ENCODE measurements at regions not wholly inside any gene's neighbourhood (a gene's known extent, or its start where the extent isn't known, plus 50 kb on each side); places are given as distances from the start of the nearest gene placed in this dataset.

DNA sequence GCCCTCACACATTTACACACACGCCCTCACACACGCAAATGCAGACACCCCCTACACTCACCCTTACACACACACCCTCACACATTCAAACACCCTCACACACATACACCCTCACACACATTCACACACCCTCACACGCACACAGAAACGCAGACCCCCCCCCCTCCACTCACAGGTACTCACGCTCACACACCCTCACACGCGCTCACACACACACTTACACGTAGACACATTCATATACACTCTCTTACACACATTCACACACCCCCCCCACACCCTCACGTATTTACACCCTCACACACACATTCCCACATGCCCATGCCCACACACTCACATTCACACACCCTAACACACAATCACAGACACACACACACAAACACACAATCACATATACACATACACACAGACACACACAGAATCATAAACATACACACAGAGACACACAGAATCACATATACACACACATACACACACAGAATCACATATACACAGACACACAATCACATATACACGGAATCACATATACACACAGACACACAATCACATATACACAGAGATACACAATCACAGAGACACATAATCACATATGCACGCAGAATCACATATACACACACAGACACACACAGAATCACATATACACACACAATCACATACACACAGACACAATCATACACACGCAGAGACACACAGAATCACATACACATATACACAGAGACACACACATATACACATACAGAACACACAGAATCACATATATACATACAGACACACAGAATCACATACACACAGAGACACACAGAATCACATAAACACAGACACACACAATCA is 250.1 kb upstream of the RPL38 start:
- no peak for DNase-seq (ENCODE audit: low spot score)

DNA sequence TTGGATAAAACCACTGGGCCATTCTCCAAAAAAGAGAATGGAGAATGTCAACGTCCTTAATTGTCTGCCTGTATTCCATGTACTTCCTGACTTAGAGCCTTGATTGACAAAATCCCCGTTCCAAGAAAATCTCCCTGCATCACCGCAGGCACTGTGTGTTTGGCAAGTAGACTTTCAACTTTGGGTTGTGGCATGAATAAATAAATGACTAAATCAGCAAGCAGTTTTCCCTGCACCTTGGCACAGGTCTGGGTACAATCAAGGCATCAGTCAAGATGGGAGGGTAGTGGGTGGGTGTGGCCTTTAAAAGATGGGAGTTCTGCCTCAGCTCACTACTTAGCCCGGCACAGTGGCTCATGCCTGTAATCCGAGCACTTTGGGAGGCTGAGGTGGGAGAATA is 248.5 kb upstream of the RPL38 start:
- DNase-seq (ENCODE audit: low spot score): no peak

DNA sequence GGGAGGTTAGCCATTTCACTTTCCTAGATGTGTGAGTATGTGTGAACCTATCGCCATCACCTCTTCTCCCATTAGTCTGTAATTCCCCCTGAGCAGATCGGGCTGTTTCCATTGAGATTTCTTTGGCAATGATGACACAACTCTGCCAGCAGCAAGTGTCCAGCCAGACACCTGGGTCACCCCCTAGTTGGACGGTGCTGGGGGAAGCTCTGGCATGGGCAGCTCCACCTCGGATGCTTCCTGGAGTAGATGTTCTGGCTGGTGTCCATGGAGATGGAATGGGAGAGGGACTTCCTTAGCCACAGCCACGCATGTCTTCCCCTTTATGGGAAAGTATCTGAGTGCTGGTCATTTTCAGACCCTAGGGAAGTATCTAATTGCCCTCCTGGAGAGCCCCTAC is 247.9 kb upstream of the RPL38 start:
- DNase-seq (ENCODE audit: low spot score): no peak

DNA sequence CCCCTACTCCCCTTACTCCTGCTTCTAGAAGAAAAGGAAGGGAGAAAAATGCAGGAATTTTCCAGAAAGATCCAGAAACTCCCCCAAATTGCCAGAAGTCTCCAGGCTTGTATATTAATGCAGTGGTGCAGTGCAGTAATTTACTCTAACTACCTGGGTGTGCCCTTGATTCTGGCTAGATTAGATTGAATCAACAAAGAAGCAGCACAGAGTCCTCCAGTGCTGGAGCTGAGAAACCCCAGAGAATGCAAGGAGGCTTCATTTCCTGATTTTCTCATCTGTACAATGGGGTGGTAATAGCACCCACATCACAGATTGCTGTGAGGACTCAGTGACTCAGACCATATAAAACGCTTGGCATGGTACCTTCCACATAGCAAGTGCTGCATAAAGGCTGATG is 247.3 kb upstream of the RPL38 start:
- DNase-seq (ENCODE audit: low spot score): no peak

DNA sequence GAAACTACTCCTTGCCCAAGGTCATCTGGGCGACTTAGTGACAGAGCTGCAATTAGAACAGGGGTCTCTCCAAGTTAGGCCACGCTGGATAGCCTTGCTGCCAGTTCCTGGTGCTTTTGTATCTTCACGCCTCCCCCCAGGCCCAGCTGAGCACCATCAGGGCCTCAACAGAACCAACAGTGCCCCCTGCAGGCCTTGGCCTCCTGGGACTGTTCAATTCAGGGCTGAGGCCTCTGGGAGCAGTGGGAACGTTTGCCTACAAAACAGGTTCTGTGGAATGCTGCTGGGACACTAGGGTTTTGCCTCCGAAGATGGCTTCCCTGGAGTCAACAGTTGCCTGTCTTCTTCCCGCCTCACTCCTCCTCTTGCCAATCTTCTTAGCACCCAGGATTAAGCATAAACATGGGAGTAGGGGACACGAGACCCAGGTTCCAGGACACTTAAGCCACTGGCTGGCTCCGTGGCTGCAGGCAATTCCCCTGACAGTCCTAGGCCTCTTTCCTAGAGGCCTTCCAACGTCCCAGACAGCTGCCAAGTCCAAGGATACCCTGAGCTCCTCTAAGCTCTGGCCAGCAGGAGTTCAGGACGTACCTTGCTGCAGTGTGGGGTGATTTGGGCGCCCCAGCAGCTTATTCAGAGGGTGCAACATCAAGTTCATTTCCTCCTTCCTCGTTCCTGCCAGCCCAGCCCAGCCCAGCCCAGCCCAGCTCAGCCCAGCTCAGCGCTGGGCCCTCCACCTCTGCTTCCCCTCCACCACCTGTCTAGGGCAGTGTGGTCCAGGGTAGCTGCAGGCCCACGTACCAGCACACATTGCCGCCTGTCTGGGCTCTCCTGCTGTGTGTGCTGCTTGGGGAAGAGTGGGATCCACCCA is 246.6 kb upstream of the RPL38 start:
- peak; percentile 4 for DNase-seq (ENCODE audit: low spot score)

DNA sequence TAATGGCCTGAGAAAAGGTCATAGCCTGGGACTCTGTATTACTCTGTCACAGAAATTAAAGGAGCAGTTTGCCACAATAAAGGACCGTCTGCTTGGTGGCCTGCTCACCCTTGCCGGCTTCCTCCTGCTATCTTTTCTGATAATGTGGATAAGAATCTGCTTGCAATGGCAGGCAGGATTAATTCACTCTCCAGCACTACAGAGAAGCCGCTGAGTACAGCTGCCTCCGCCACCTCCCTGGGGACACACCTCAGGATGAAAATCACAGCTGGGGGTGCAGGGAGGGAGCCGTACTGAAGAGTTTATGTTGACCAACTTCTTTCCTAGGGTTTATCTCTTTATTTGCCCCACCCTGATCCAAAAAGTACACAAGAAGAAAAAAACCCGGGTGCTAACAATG is 245.9 kb upstream of the RPL38 start:
- DNase-seq (ENCODE audit: low spot score): no peak

DNA sequence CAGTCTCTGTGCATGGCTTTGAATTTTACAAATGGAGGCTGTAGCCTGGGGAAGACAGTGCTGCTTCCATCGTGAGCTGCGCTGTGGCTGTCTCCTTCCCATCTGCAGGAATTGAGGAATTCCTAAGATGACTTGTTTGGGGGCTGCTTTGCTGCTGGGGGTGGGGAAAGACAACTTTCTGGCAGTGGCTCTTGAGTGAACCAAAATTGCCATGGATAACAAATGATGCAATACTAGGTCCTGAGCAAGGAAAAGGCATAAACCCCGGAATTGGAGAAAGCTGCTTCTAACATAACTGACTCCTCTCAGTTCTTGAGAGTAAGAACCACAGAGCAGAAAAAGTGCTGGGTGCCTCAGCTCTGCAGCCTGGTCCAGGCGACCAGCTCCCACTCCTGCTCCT is 245.0 kb upstream of the RPL38 start:
- no peak for DNase-seq (ENCODE audit: low spot score)

DNA sequence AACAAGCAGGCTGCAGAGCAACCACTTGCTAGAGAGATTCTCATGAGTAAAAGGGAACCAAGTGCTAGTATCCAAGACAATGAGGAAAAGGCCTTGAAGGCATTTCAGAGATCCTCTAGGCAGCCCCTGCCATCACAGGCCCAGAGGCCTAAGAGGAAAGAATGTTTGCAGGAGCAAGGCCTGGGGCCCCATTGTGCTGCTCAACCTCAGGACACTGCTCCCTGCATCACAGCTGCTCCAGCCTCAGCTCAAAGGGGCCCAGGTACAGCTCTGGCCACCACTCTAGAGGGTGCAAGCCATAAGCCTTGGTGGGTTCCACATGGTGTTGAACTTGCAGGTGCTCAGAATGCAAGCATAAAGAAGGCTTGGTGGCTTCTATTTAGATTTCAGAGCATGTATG is 243.0 kb upstream of the RPL38 start:
- no peak for DNase-seq (ENCODE audit: low spot score)

DNA sequence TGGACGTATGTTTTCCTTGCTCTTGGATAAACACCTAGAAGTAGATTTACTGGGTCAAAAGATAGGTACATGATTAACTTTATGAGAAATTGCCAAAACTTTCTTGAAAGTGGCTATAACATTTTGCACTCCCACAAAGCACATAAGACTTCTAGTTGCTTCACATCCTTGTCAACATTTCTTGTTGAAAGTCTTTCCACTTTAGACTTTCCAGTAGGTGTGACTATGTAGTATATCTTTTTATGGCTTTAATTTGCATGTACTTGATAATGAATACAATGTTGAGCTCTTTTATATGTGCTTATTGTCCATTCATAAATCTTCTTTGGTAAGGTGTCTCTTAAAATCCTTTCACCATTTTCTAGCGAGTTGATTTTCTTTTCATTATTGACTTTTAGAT is 241.2 kb upstream of the RPL38 start:
- DNase-seq (ENCODE audit: low spot score): no peak

DNA sequence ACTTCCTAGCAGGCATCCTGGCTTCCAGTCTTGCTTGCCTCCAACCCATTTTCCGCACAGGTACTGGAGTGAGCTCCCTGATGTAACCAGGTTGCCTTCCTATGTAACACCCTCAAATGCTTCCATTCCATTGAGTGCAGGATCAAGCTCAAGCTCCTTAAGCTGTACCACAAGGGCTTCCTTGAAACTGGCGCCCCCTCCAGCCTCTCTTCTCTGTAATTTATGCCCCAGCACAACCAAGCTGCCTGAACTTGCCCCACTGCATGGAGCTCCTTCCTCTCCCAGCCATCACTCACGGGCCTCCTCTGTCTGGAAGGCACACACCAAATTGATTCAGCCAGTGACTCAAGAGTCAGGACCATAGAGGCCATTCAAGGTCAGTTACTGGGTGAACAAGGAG is 234.8 kb upstream of the RPL38 start:
- no peak for DNase-seq (ENCODE audit: low spot score)

DNA sequence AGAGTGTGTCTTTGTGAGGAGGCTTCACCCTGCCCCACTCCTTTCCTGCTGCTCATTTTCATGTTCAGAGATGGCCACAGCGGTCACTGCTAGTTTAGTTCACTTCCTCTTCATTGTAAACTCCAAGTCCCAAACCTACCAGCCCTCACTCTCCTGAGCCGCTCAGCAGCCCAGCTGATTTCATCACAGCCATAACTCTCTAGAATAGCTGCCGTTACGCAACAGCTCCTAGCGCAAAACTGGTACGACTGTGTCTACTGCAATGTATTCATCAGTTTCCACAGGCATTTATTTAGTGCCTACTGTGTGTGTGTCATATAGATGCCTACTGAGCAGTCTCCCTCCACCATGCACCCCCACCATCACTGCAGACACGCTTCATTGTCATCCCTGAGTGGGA is 233.5 kb upstream of the RPL38 start:
- no peak for DNase-seq (ENCODE audit: low spot score)

DNA sequence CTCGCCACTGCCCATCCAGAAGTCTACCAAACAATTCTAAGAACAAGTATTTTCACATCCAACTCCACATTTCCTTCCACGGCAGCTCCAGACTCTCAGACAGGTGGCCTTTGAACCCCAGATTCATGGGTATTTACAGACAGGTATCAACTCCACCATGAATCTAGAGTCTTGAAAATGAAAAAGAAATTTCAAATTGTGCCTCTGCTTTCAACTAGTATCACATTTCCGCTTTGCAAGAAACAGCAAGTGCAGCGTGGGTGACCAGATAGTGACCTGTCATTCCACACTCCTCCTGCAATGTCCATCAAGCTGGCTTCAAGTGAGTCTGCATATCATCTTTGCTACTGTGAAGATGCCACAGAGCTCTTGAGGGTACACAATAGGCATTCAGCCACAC is 232.4 kb upstream of the RPL38 start:
- no peak for DNase-seq (ENCODE audit: low spot score)

DNA sequence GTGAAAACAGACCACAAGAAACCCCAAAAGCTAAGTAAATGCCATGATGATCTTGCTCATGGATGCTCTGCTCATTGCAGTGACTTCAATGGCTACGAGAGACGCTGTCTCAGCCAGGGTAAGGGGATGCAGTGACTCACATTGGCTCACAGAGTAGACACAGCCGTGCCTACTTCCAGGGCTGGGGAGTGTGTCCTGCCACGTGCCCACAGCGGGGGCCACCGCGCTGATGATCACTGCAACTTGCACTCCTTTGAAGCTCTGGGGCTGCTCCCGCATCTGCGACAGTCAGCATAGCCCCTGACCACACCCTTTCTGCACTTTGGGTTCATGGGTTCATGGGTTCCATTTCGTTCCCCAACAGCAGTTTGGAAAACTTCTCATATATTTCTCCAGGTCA is 231.4 kb upstream of the RPL38 start:
- no peak for DNase-seq (ENCODE audit: low spot score)

DNA sequence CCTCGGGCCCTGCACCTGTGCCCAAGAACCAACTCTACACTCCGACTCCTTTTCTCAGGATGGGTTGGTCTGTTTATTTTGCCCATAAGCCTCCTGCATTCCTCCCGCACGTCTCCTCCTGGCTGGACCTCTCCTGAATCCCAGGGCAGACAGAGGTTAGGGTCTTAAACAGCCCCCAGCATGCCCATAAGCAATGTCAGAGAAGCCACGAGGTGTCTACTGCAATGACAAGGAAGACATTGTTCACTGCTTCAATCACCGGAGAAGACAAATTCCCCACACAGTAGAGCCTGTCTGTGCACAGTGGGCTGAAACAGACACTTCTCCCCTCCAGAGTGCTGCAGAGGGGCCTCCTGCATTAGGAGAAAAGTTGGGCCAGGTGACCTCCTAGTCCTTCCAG is 230.6 kb upstream of the RPL38 start:
- DNase-seq (ENCODE audit: low spot score): no peak

DNA sequence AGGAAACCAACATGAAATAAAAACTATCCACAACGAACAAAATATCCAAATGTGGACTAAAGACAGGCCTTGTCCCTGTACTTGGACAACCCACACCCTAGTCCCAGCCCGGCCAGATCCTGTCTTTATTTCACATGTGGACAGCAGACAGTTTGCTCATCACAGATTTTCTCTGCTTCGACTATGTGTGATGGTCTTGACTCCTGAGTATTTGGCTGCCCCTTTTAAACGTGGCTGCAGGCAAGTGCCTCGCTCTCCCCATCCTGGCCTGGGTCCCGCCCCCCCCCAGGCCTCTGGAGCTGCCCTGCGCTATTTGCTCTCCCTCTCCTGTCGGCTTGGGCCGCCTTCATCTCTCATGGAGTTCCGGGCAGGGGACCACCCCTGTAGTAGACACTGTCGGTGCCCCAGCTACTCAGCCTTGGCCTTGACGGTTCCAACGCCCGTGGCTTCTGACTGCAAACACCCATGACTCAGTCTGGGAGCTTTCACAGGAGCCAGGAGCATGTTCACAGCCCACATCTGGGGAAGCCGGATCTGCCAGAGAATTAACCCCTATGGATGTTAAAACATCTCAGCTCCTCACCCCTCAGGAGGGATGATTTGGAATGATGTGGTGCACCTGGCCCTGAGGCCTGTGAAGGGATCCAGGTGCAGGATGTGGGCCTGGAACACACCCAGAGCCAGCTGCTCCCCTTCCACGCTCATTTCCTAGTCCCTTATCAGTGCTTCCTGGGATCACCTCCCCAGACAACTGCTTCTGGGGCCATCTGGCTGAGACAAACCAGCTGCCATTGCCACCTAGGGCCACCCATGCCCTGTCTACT is 229.7 kb upstream of the RPL38 start:
- no peak for DNase-seq (ENCODE audit: low spot score)

DNA sequence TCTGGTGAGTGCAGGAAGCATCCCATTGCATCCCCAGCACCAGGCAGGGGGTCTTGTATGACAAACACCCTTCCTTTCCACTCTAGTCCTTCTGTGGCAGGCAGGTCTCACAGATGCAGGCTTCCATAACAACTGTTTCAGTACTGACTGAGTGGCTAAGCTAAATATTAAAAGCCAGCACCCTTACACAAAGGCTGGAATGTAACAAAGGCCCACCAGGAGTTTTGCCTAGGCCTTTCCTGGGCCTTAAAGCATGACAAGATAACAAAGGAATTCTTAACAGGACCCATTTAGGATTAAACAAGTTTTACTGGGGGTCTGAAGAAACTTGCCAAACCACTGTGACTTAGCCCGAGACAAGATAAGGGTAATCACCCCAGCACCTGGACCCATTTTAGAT is 228.9 kb upstream of the RPL38 start:
- DNase-seq (ENCODE audit: low spot score): no peak

DNA sequence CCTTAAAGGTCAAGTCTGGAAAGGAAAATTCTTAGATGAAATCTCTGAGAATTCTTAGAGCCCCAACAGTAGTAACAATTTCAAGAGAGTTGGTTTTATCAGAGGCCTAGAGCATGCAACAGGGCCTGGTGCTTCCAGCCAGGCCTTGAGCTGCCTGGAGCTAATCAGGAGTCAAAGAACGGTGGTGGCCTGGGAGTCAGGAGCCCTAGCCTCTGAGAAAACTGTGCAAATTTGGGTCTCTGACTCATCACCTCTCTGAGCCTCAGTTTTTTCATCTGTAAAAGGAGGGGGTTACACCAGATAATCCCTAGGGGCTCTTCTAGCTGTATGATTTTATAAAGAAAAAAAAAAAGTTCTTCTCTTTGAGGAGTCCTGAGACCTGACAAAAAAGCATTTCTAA is 227.3 kb upstream of the RPL38 start:
- DNase-seq (ENCODE audit: low spot score): no peak

DNA sequence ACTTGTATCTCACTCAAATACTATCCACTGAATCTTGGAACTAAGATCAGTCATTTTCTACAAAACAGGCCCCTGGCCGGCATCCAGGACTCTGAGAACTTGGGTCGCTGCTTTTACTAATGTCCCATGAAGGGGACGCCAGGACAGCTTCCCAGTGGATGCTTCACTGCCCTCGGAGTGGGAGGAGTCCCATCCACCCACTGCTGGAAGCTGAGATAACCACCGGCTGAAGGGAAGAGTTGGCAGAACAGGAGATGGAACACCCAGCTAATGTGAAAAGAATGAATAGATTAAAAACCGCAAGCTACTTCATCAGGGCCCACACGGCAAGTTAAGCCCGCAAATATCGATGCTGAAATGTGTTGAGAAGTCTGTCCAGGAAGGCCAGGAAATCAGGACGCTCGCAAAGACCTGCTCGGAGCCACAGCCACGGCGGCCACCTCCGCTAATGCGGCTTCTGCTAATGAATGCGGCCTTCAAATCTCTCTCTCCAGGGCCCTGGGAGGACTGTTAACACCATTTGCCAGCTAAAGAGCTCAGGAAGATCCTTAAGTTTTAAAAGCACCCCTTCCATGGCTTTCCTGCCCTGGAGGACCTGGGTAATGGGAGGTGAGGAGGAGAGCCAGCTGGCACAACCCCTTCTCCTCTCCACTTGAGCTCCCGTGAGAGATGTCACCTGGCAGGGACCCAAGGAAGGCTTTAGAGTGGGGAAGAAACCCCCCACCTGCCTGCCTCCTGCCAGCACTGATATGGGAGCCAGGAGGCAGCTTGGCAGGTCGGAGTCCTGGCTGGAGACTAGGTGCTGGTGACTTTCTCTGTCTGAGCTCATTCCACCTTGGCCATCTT is 226.6 kb upstream of the RPL38 start:
- peak; percentile 8 for DNase-seq (ENCODE audit: low spot score)

DNA sequence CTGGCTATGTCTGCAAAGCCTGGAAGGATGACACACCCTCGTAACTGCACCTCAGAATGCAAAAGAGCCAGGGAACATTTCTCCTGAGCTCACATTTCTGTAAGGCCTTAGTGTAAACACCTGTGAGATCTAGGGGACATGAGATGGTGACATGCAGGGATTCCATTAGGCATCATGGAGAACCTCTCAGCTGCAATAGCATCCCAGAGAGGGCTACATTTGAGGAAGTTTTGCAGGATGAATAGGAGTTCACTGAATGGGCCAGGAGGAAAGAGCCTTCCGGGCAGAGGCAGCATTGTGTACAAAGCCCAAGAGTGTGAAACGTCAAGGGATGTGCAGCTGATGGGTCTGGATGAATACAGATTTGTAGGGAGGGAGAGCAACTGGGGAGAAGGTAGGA is 223.0 kb upstream of the RPL38 start:
- no peak for DNase-seq (ENCODE audit: low spot score)

DNA sequence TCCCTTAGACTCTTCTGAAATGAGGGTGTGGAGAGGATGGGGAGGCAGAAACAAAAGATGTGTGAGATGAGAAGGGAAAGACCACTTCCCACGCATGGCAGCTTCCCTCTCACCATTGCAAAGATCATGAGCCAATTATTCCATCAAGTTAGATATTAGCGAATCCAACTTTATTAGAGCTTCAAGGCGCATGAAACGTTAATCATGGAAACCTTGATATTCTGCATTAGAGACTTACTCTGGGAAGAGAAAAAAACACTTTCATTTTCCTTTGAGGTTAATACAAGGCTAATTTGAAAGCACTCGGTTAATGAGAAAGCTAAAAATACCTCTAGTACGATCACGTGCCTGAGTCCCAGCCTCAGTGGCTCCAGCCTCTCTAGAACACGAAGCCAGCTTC is 220.6 kb upstream of the RPL38 start:
- no peak for DNase-seq (ENCODE audit: low spot score)

DNA sequence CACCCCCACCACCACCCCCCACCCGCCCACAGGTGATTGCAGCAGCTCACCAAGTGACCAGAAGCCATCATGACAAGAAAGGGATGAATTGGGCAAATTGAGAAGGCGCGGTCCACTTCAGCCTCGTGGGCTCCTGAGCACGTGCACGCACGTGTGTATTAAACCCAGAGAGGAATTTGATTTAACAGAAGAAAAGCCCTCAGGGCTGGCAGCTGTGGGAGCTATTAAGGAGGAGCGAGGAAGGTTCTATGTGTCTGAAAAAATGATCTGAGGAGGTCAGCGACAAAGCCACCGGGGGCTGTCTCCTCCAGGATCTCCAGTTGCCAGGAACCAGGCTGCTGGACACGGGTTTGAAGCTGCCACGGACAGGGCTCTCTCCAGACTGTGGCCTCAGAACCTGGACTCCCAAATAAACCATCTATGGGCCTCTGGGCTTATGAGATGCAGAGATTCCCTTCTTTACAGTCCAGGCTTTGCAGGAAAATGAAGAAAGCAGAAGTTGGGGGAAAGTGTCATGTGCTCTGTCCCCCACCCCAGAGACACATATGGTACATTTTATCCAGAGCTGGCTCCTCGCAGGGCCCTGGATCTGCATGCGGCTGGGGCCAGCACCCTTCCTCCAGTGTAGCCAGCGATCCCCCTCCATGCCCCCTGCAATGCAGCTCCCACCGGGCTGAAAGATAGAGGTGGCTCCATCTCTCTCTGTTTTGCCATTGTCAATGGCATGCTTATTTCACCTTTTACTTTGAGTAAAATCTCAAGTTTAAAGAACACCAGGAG is 219.7 kb upstream of the RPL38 start:
- no peak for DNase-seq (ENCODE audit: low spot score)
